H9 (cell line): ENCODE measurements at regions not wholly inside any gene's neighbourhood (a gene's known extent, or its start where the extent isn't known, plus 50 kb on each side); places are given as distances from the start of the nearest gene placed in this dataset.
"Not testable (repeated sequence)": the region's sequence is repeated elsewhere in the genome, so short reads cannot be mapped to it uniquely, and the experiment has no call there.

Source experiments
- DNase-seq: peaks from one replicate; pipeline ENCODE4 v3.0.0-alpha.2; 2017
- H2AFZ ChIP-seq: one replicate; pipeline ENCODE4 v1.6.1; 2013; ENCODE audit warnings: mild to moderate bottlenecking, low read length, control low read depth, moderate library complexity
- H2AK5ac ChIP-seq: 2 replicates; pipeline ENCODE4 v1.6.1; 2013; ENCODE audit warnings: low read length, control low read depth, mixed read lengths; ENCODE audit not compliant: insufficient read length
- H2BK120ac ChIP-seq: one replicate; pipeline ENCODE4 v1.6.1; 2013; ENCODE audit warnings: low read depth, mild to moderate bottlenecking, low read length, control low read depth, inconsistent platforms; ENCODE audit not compliant: poor library complexity, severe bottlenecking
- H2BK12ac ChIP-seq: 2 replicates; pipeline ENCODE4 v1.6.1; 2013; ENCODE audit warnings: low read length, control low read depth, mixed read lengths, low read depth; ENCODE audit not compliant: insufficient read length
- H2BK15ac ChIP-seq: 2 replicates; pipeline ENCODE4 v1.6.1; 2013; ENCODE audit warnings: low read depth, low read length, control low read depth
- H2BK20ac ChIP-seq: one replicate; pipeline ENCODE4 v1.6.1; 2013; ENCODE audit warnings: low read depth, mild to moderate bottlenecking, low read length, control low read depth, inconsistent platforms; ENCODE audit not compliant: poor library complexity, severe bottlenecking
- H2BK5ac ChIP-seq: 2 replicates; pipeline ENCODE4 v1.6.1; 2013; ENCODE audit warnings: low read length, control low read depth, mixed read lengths; ENCODE audit not compliant: insufficient read length
- H3K14ac ChIP-seq: 2 replicates; pipeline ENCODE4 v1.6.1; 2013; ENCODE audit warnings: low read length, control low read depth; ENCODE audit not compliant: insufficient read depth
- H3K18ac ChIP-seq: 2 replicates; pipeline ENCODE4 v1.6.1; 2013; ENCODE audit warnings: low read depth, mild to moderate bottlenecking, mixed read lengths, low read length, control low read depth; ENCODE audit not compliant: insufficient read length
- H3K23ac ChIP-seq: 2 replicates; pipeline ENCODE4 v1.6.1; 2013; ENCODE audit warnings: low read length, control low read depth, mixed read lengths, low read depth; ENCODE audit not compliant: insufficient read length
- H3K23me2 ChIP-seq: 2 replicates; pipeline ENCODE4 v1.6.1; 2013; ENCODE audit warnings: low read depth, mild to moderate bottlenecking, mixed read lengths, low read length, control low read depth; ENCODE audit not compliant: insufficient read length, poor library complexity, severe bottlenecking
- H3K27ac ChIP-seq: 2 replicates; pipeline ENCODE4 v1.5.1; 2013; ENCODE audit warnings: low read length, control low read depth, mixed read lengths, low read depth; ENCODE audit not compliant: insufficient read length
- H3K27me3 ChIP-seq: 2 replicates; pipeline ENCODE4 v1.6.1; 2013; ENCODE audit warnings: low read length, control low read depth, inconsistent platforms; ENCODE audit not compliant: insufficient read depth
- H3K4ac ChIP-seq: 2 replicates; pipeline ENCODE4 v1.6.1; 2013; ENCODE audit warnings: low read depth, mild to moderate bottlenecking, control low read depth, inconsistent platforms, low read length, moderate library complexity
- H3K4me1 ChIP-seq: 2 replicates; pipeline ENCODE4 v1.6.1; 2013; ENCODE audit warnings: low read length, control low read depth, inconsistent platforms; ENCODE audit not compliant: insufficient read depth
- H3K4me2 ChIP-seq: 2 replicates; pipeline ENCODE4 v1.6.1; 2013; ENCODE audit warnings: low read length, control low read depth, mixed read lengths; ENCODE audit not compliant: insufficient read length, insufficient read depth
- H3K56ac ChIP-seq: 2 replicates; pipeline ENCODE4 v1.6.1; 2013; ENCODE audit warnings: low read depth, mild to moderate bottlenecking, mixed read lengths, low read length, control low read depth; ENCODE audit not compliant: insufficient read length
- H3K79me1 ChIP-seq: 2 replicates; pipeline ENCODE4 v1.6.1; 2013; ENCODE audit warnings: low read depth, mild to moderate bottlenecking, moderate library complexity, low read length, control low read depth, inconsistent platforms; ENCODE audit not compliant: insufficient read depth, poor library complexity, severe bottlenecking
- H3K79me2 ChIP-seq: 2 replicates; pipeline ENCODE4 v1.6.1; 2013; ENCODE audit warnings: low read length, control low read depth, inconsistent platforms; ENCODE audit not compliant: insufficient read depth
- H3K9ac ChIP-seq: 2 replicates; pipeline ENCODE4 v1.6.1; 2013; ENCODE audit warnings: low read length, control low read depth, mixed read lengths; ENCODE audit not compliant: insufficient read length; ENCODE audit errors: extremely low read depth
- H3K9me3 ChIP-seq: one replicate; pipeline ENCODE4 v1.6.1; 2013; ENCODE audit warnings: low read depth, low read length, inconsistent platforms; ENCODE audit not compliant: control insufficient read depth
- H3T11ph ChIP-seq: one replicate; pipeline ENCODE4 v1.6.1; 2013; ENCODE audit warnings: mild to moderate bottlenecking, low read length, control low read depth, inconsistent platforms
- H4K20me1 ChIP-seq: one replicate; pipeline ENCODE4 v1.6.1; 2013; ENCODE audit not compliant: control insufficient read depth, insufficient read length, insufficient read depth
- H4K5ac ChIP-seq: 2 replicates; pipeline ENCODE4 v1.6.1; 2013; ENCODE audit warnings: low read depth, mild to moderate bottlenecking, mixed read lengths, low read length, control low read depth; ENCODE audit not compliant: insufficient read length
- H4K8ac ChIP-seq: replicated peaks from 2 replicates; pipeline ENCODE4 v1.6.1; 2013; ENCODE audit warnings: low read length, control low read depth, mixed read lengths, low read depth; ENCODE audit not compliant: insufficient read length
- H4K91ac ChIP-seq: 2 replicates; pipeline ENCODE4 v1.6.1; 2013; ENCODE audit warnings: low read depth, mild to moderate bottlenecking, moderate library complexity, mixed read lengths, low read length, control low read depth; ENCODE audit not compliant: insufficient read length
- H3K27ac Mint-ChIP-seq, 3 experiments: 2 replicates in 2 of 3; 3 replicates in 1 of 3; pipeline ENCODE4 v1.8.0; 2020 to 2021; ENCODE audit warnings: mixed read lengths in 3 of 3, mild to moderate bottlenecking in 1 of 3, moderate library complexity in 1 of 3
- H3K27me3 Mint-ChIP-seq: 2 replicates; pipeline ENCODE4 v1.8.0; 2021; ENCODE audit warnings: low read depth, mild to moderate bottlenecking, moderate library complexity, mixed read lengths
- H3K36me3 Mint-ChIP-seq, 3 experiments: 2 replicates in 2 of 3; 3 replicates in 1 of 3; pipeline ENCODE4 v1.8.0; 2020 to 2021; ENCODE audit warnings: low read depth in 3 of 3, mixed read lengths in 3 of 3; ENCODE audit not compliant: insufficient read depth in 1 of 3
- H3K4me1 Mint-ChIP-seq, 2 experiments: 2 replicates each; pipeline ENCODE4 v1.8.0; 2020; ENCODE audit warnings: mixed read lengths in 2 of 2
- H3K4me3 Mint-ChIP-seq, 2 experiments: 2 replicates in 1 of 2; 3 replicates in 1 of 2; pipeline ENCODE4 v1.8.0; 2020 to 2021; ENCODE audit warnings: mild to moderate bottlenecking in 2 of 2, mixed read lengths in 2 of 2, moderate library complexity in 1 of 2
- H3K9me3 Mint-ChIP-seq, 2 experiments: 2 replicates in 1 of 2; 3 replicates in 1 of 2; pipeline ENCODE4 v1.8.0; 2020; ENCODE audit warnings: mild to moderate bottlenecking in 2 of 2, mixed read lengths in 2 of 2, moderate library complexity in 1 of 2
- WGBS: extraction: QIAGEN DNeasy Blood & Tissue Kit; methylation state at CpG from one replicate; pipeline ENCODE4 v1.1.7; 2013; ENCODE audit warnings: missing lambda C conversion rate, low lambda C conversion rate, mixed read lengths; ENCODE audit not compliant: insufficient read length; ENCODE audit errors: extremely low coverage; 5-methylcytosine and 5-hydroxymethylcytosine counted together
- TF ChIP-seq, protein P1 (sequence below): fragments of 200-600 bp; sonication (generic); conservative IDR thresholded peaks from 3 replicates; pipeline ENCODE4 v1.8.0; 2021; ENCODE audit warnings: antibody characterized with exemption, mild to moderate bottlenecking

DNA sequence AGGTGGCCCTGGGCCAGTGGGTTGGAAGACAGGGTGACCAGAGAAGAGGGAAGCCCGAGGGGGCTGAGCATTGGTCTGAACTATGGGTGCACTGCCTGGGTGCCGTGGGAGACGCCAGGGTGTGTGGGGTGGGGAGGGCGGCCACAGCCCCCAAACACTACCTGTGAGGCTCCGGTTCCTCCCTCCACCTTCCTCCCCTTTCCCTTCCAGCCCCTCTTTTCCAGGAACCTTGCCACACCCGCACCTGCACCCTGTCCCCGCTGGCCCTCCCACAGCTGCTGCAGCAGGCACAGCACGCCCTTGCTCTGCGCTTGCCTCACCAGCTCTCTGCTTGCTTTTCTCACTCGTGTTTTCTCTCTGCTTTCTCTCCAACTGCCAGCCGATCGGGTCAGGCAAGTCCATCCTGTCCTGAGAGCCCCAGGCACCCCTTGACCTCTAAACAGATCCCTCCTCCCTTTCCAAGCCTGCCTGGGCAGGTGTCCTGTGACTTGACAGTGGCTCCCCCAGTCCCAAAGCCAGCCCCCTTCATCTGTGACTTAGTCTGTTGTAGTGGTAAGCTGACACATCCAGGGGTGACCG lies 193.7 kb downstream of the MSX2 start:
- no peaks in the 10 kb centered on the region for H3K27me3 ChIP-seq
- H3K36me3 Mint-ChIP-seq: peaks cover 0 to 3% (median 2%) of the 10 kb centered on the region in 3 experiments; a peak in 2 of 7 replicates
- no peak overlapping the region for H4K8ac ChIP-seq
- TF ChIP-seq, protein P1, sequence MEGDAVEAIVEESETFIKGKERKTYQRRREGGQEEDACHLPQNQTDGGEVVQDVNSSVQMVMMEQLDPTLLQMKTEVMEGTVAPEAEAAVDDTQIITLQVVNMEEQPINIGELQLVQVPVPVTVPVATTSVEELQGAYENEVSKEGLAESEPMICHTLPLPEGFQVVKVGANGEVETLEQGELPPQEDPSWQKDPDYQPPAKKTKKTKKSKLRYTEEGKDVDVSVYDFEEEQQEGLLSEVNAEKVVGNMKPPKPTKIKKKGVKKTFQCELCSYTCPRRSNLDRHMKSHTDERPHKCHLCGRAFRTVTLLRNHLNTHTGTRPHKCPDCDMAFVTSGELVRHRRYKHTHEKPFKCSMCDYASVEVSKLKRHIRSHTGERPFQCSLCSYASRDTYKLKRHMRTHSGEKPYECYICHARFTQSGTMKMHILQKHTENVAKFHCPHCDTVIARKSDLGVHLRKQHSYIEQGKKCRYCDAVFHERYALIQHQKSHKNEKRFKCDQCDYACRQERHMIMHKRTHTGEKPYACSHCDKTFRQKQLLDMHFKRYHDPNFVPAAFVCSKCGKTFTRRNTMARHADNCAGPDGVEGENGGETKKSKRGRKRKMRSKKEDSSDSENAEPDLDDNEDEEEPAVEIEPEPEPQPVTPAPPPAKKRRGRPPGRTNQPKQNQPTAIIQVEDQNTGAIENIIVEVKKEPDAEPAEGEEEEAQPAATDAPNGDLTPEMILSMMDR: no peak
- no peak overlapping the region for H3K9ac ChIP-seq
- no peaks in the 10 kb centered on the region for H3K79me1 ChIP-seq
- no CpG with 5 or more reads among the region's 13 CpGs for WGBS
- H3K4ac ChIP-seq: no peak overlapping the region
- H3K79me2 ChIP-seq: no peaks in the 10 kb centered on the region
- no peak overlapping the region for H2BK5ac ChIP-seq
- H4K91ac ChIP-seq: no peak overlapping the region
- H2BK15ac ChIP-seq: no peak overlapping the region
- no peak overlapping the region for H2AK5ac ChIP-seq
- H3T11ph ChIP-seq: no peak overlapping the region
- H3K9me3 Mint-ChIP-seq: no peaks in the 10 kb centered on the region; a peak in 1 of 5 replicates
- H3K4me1 Mint-ChIP-seq: peaks cover 31 to 38% of the 10 kb centered on the region in 2 experiments
- H4K5ac ChIP-seq: no peak overlapping the region
- no peak overlapping the region for H3K4me2 ChIP-seq
- no peaks in the 10 kb centered on the region for H3K9me3 ChIP-seq
- no peak overlapping the region for H3K56ac ChIP-seq
- H2BK20ac ChIP-seq: no peak overlapping the region
- no peak overlapping the region for H2AFZ ChIP-seq
- H3K18ac ChIP-seq: no peak overlapping the region
- H3K4me3 Mint-ChIP-seq: no peak overlapping the region
- no peak overlapping the region for H2BK120ac ChIP-seq
- H3K4me1 ChIP-seq: no peaks in the 10 kb centered on the region; the same call in 1 of the 2 replicates
- no peaks in the 10 kb centered on the region for H3K23me2 ChIP-seq
- H3K14ac ChIP-seq: no peak overlapping the region
- no peaks in the 10 kb centered on the region for H4K20me1 ChIP-seq
- no peak overlapping the region for H2BK12ac ChIP-seq
- DNase-seq: no peak
- no peak overlapping the region for H3K23ac ChIP-seq
- H3K27ac Mint-ChIP-seq: peak overlapping the region in 1 of 3 experiments; percentile 81; a peak in 1 of 7 replicates
- no peak overlapping the region for H3K27ac ChIP-seq
- peaks cover 8% of the 10 kb centered on the region for H3K27me3 Mint-ChIP-seq

DNA sequence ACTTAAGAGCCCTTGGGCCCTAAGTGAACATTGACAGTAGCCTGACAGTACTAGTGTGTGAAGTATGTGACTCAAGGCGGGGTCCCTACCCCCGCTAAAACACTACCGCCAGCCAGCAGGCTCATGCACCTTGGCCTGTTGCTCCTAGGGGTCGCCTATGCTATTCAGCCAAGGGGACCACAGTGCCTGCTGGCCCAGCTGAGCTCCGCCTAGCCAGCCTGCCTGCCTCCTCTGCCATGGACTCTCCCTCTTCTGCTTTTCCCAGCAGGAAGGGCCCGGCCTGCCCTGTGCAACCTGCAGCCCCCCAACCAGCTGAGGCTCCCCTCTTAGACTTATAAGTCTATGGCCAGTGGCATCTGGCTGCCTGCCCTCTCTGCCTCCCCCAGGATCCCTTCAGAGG lies 193.1 kb downstream of the MSX2 start:
- not testable (repeated sequence) for H2AFZ ChIP-seq, H3K4me2 ChIP-seq, H3K9me3 ChIP-seq, H2BK15ac ChIP-seq, H3K27ac Mint-ChIP-seq, H2BK12ac ChIP-seq, H2BK20ac ChIP-seq, H3K27me3 Mint-ChIP-seq, H4K5ac ChIP-seq, H3K79me1 ChIP-seq, H3K4me1 ChIP-seq, H3K4me3 Mint-ChIP-seq, H3K4ac ChIP-seq, H3K9ac ChIP-seq, H3K18ac ChIP-seq, H3K14ac ChIP-seq, H3K23me2 ChIP-seq, H2AK5ac ChIP-seq, H3K56ac ChIP-seq, H3K27me3 ChIP-seq, H4K8ac ChIP-seq, H4K20me1 ChIP-seq, H4K91ac ChIP-seq, DNase-seq, H3T11ph ChIP-seq, H3K9me3 Mint-ChIP-seq, H2BK120ac ChIP-seq, H3K36me3 Mint-ChIP-seq, H2BK5ac ChIP-seq, H3K79me2 ChIP-seq, H3K27ac ChIP-seq, H3K23ac ChIP-seq
- H3K4me1 Mint-ChIP-seq: peaks cover 31 to 42% of the 10 kb centered on the region in 2 experiments
- no CpG with 5 or more reads among the region's 6 CpGs for WGBS
